ENCODE measurements at regions not wholly inside any gene's neighbourhood (a gene's known extent, or its start where the extent isn't known, plus 50 kb on each side); places are given as distances from the start of the nearest gene placed in this dataset.

DNA sequence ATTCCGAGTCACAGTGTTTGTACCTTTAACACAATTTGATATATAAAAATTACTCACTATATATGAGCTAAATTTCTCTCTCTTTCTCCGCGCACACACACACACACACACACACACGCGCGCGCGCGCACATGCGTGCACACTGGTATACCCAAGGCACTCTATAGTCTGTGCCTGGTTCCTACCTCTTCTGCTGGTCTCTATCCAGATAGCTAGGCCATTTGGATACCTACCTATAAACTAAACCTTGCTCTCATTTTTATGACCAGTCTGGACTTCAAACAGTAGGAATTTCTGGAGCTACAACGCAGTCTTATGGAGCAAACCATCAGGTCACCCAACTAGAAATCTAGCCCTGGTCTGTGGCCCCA, 97.1 kb upstream of the MAGI3 start (continued):
- TF ChIP-seq ZSCAN25 (CRISPR knock-in tag; IDR thresholded peaks at IDR 0.05) = no peak
- TF ChIP-seq, protein P1, sequence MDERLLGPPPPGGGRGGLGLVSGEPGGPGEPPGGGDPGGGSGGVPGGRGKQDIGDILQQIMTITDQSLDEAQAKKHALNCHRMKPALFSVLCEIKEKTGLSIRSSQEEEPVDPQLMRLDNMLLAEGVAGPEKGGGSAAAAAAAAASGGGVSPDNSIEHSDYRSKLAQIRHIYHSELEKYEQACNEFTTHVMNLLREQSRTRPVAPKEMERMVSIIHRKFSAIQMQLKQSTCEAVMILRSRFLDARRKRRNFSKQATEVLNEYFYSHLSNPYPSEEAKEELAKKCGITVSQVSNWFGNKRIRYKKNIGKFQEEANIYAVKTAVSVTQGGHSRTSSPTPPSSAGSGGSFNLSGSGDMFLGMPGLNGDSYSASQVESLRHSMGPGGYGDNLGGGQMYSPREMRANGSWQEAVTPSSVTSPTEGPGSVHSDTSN (CRISPR knock-in tag; IDR thresholded peaks at IDR 0.05) = no peak
- no peak for TF ChIP-seq YY1 (IDR thresholded peaks at IDR 0.05; ENCODE audit: insufficient read depth, insufficient replicate concordance, low read depth, low read length)
- TF ChIP-seq, protein P2, sequence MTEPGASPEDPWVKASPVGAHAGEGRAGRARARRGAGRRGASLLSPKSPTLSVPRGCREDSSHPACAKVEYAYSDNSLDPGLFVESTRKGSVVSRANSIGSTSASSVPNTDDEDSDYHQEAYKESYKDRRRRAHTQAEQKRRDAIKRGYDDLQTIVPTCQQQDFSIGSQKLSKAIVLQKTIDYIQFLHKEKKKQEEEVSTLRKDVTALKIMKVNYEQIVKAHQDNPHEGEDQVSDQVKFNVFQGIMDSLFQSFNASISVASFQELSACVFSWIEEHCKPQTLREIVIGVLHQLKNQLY (CRISPR knock-in tag; IDR thresholded peaks at IDR 0.05) = no peak
- no peak for TF ChIP-seq ZNF75D (CRISPR knock-in tag; IDR thresholded peaks at IDR 0.05; ENCODE audit: borderline replicate concordance)
- TF ChIP-seq PRPF4 (IDR thresholded peaks at IDR 0.05; ENCODE audit: low read depth, low read length, poor library complexity, severe bottlenecking) = no peak
- no peak for TF ChIP-seq AKAP8 (CRISPR knock-in tag; IDR thresholded peaks at IDR 0.05)
- no peak for TF ChIP-seq SRSF1 (optimal IDR thresholded peaks at IDR 0.05; ENCODE audit: low read depth, low read length)
- TF ChIP-seq ZNF510 (CRISPR knock-in tag; IDR thresholded peaks at IDR 0.05; ENCODE audit: low read depth) = no peak

DNA sequence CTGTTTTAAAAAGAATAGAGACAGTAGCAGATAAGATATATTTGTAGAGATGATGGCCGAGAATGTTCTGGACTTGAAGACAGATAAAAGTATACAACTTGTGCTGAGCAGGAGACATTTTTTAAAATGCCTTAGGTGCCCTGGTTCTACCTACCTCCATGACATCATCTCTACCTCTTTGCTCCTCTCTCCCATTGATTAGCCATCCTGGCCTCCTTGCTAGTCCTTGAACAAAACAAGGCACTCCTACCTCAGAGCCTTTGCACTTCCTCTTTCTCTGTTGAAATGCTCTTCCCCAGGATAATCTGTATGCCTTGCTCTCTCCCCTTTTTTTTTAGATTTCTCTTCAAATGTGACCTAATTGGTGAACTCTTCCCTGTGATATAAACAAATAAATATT, 92.6 kb upstream of the MAGI3 start:
- Histone ChIP-seq H3K9ac (ENCODE audit: insufficient read depth, low read depth, low read length) (no peak overlapping the region), H2AFZ (ENCODE audit: low read length) (no peak overlapping the region)
- POLR2A ChIA-PET = no interaction called here

More for the DNA sequence above, 92.6 kb upstream of the MAGI3 start:
- no peaks in the 10 kb centered on the region for H3K27me3 ChIP-seq (ENCODE audit: control insufficient read depth in 1 of 2, insufficient read depth in 2 of 2, low read length in 2 of 2)
- TF ChIP-seq ZNF629 (CRISPR knock-in tag; conservative IDR thresholded peaks at IDR 0.05) (no peak), FOXA3 (CRISPR knock-in tag; IDR thresholded peaks at IDR 0.05) (no peak), ATF7 (IDR thresholded peaks at IDR 0.05) (peak; percentile 46), ATF7 (CRISPR knock-in tag; IDR thresholded peaks at IDR 0.05) (no peak)
- intact Hi-C loops (cut with micrococcal nuclease; ENCODE audit: unreplicated experiment) (no loop called here), in situ Hi-C loops (cut with HindIII; ENCODE audit: extremely low pct_ligation_motif_present, low pct_unique_long_range_greater_than_20kb) (no loop called here)
- no peaks in the 10 kb centered on the region for H4K20me1 ChIP-seq (ENCODE audit: insufficient read depth, low read length)
- H3K36me3 ChIP-seq (replicated peaks in 1 of 2; ENCODE audit: control insufficient read depth in 1 of 2, insufficient read depth in 2 of 2, low read length in 2 of 2) = no peaks in the 10 kb centered on the region
- no TSS peak for BruUV-seq (replicated peaks)
- CTCF ChIA-PET (ENCODE audit: low intra/inter-chr PET ratio, low total read pairs) = no interaction called here
- H3K4me3 ChIP-seq (replicated peaks in 1 of 3; ENCODE audit: insufficient read depth in 1 of 3, low read depth in 2 of 3, low read length in 3 of 3) = no peak overlapping the region
- peaks cover 4% of the 10 kb centered on the region for H3K4me1 ChIP-seq (ENCODE audit: insufficient read depth, low read length)
- H3K79me2 ChIP-seq (ENCODE audit: insufficient read depth, low read length) = no peaks in the 10 kb centered on the region
- no peak overlapping the region for H3K27ac ChIP-seq (ENCODE audit: extremely low read length, insufficient read depth, low read length)
- no peaks in the 10 kb centered on the region for H3K9me3 ChIP-seq (ENCODE audit: low read length)
- no peak overlapping the region for H3K4me2 ChIP-seq (ENCODE audit: low read depth, low read length)
- ATAC-seq (no peak), FAIRE-seq (no peak), DNase-seq (ENCODE audit: low spot score) (no peak)
- 63% methylated on average over 1 of the region's 1 CpG for WGBS (ENCODE audit: low lambda C conversion rate)
